LNCAP (cell line): ENCODE measurements at regions not wholly inside any gene's neighbourhood (a gene's known extent, or its start where the extent isn't known, plus 50 kb on each side); places are given as distances from the start of the nearest gene placed in this dataset.

Source experiments
- CTCF ChIP-seq: fragments of 450-650 bp; IDR thresholded peaks from 2 replicates; pipeline ENCODE4 v1.5.1; 2017; ENCODE audit warnings: mild to moderate bottlenecking

- TF ChIP-seq CTCF = no peak
Observed at GRCh38 chr2:8579485-8580085, 102.3 kb upstream of the ID2 start.

GRCh38 chr2:8580316-8581233 lies 101.3 kb upstream of the ID2 start:
- TF ChIP-seq CTCF = no peak

GRCh38 chr2:8581234-8581561 lies 100.7 kb upstream of the ID2 start:
- TF ChIP-seq CTCF = no peak

- TF ChIP-seq CTCF = no peak
Observed at GRCh38 chr2:8581601-8582041, 100.2 kb upstream of the ID2 start.

- TF ChIP-seq CTCF = no peak
Observed at GRCh38 chr2:8582191-8582590, 99.7 kb upstream of the ID2 start.

- TF ChIP-seq CTCF = no peak
Observed at GRCh38 chr2:8582651-8583399, 99.0 kb upstream of the ID2 start.

GRCh38 chr2:8583400-8584173 lies 98.3 kb upstream of the ID2 start:
- no peak for TF ChIP-seq CTCF
